Ovary (tissue), 3 donors: ENCODE measurements at regions not wholly inside any gene's neighbourhood (a gene's known extent, or its start where the extent isn't known, plus 50 kb on each side); places are given as distances from the start of the nearest gene placed in this dataset.

Experiments used
- CTCF ChIP-seq, 3 donors: fragments of 450-650 bp in 2 of 3; fragments of 200-600 bp in 1 of 3; IDR thresholded peaks; one replicate each; pipeline versions ENCODE4 v1.5.1 to v1.8.0; 2016 to 2022; ENCODE audit warnings: antibody characterized with exemption in 3 of 3, mild to moderate bottlenecking in 1 of 3
- EP300 ChIP-seq: sonication (generic); formaldehyde crosslinking; IDR thresholded peaks from one replicate; pipeline ENCODE4 v1.6.1; 2017; ENCODE audit warnings: antibody characterized with exemption
- POLR2A ChIP-seq: fragments of 450-650 bp; IDR thresholded peaks from one replicate; pipeline ENCODE4 v1.6.1; 2017; ENCODE audit warnings: antibody characterized with exemption, mild to moderate bottlenecking, moderate library complexity
- donor health status: DM: no; HTN: no; CAD: no.

- no peak for TF ChIP-seq CTCF (IDR thresholded peaks at IDR 0.05)
- no peak for TF ChIP-seq EP300
- TF ChIP-seq POLR2A = no peak
These were observed 135.6 kb upstream of the PLS3 start for GRCh38 chrX:115425359-115425758.
